BJ (cell line): ENCODE measurements at regions not wholly inside any gene's neighbourhood (a gene's known extent, or its start where the extent isn't known, plus 50 kb on each side); places are given as distances from the start of the nearest gene placed in this dataset.
"Not testable (repeated sequence)": the region's sequence is repeated elsewhere in the genome, so short reads cannot be mapped to it uniquely, and the experiment has no call there.

Experiments
- CTCF ChIA-PET: fragments of 350-600 bp; formaldehyde crosslinking; extraction: SDS; loops from one replicate; lab custom pipeline; 2021; ENCODE audit warnings: antibody characterized with exemption, inconsistent platforms; lab: Yijun Ruan, JAX
- POLR2A ChIA-PET: fragments of 300-600 bp; sonication (Branson Sonifier 250); formaldehyde crosslinking; extraction: SDS; loops from one replicate; lab custom pipeline; 2021; ENCODE audit warnings: antibody characterized with exemption; lab: Charles Lee
- DNase-seq: peaks from one replicate; pipeline ENCODE4 v3.0.0-alpha.2; 2011; ENCODE audit warnings: low read depth
- H3K27me3 ChIP-seq: 2 replicates; pipeline ENCODE4 v1.6.0; 2011; ENCODE audit warnings: low read length; ENCODE audit not compliant: control insufficient read depth, insufficient read depth
- H3K36me3 ChIP-seq: 2 replicates; pipeline ENCODE4 v1.5.1; 2011; ENCODE audit warnings: low read length; ENCODE audit not compliant: control insufficient read depth, insufficient read depth
- H3K4me3 ChIP-seq: 2 replicates; pipeline ENCODE4 v1.5.1; 2011; ENCODE audit warnings: low read depth, mild to moderate bottlenecking, control low read depth, low read length
- CTCF ChIP-seq: IDR thresholded peaks from 2 replicates; pipeline ENCODE4 v1.5.1; 2011; ENCODE audit warnings: low read depth, mild to moderate bottlenecking, control low read depth, inconsistent platforms, low read length, moderate library complexity; ENCODE audit not compliant: insufficient read depth

- no peak for TF ChIP-seq CTCF
- no peaks in the 10 kb centered on the region for H3K27me3 ChIP-seq
- DNase-seq: no peak
- no peaks in the 10 kb centered on the region for H3K36me3 ChIP-seq
- POLR2A ChIA-PET: no interaction called here
- CTCF ChIA-PET: interaction anchor here (0.5 kb wide), 1 partner anchor 245 kb away, joined by 3 read pairs; no protein-coding TSS in a partner anchor
- H3K4me3 ChIP-seq: no peak overlapping the region
Observed at GRCh38 chr10:36003031-36003600, 361.0 kb upstream of the FZD8 start.

GRCh38 chr10:36002445-36002844, 360.3 kb upstream of the FZD8 start:
- Histone ChIP-seq H3K4me3 (no peak overlapping the region), H3K27me3 (no peaks in the 10 kb centered on the region), H3K36me3 (no peaks in the 10 kb centered on the region)
- ChIA-PET POLR2A (no interaction called here), CTCF (interaction anchor here (0.5 to 0.6 kb wide), 2 partner anchors 246 to 799 kb away, joined by 3 read pairs; no protein-coding TSS in a partner anchor)
- no peak for TF ChIP-seq CTCF
- DNase-seq: no peak

GRCh38 chr10:36000754-36001153, 358.7 kb upstream of the FZD8 start:
- POLR2A ChIA-PET, CTCF ChIA-PET, H3K36me3 ChIP-seq, H3K27me3 ChIP-seq, DNase-seq, H3K4me3 ChIP-seq: not testable (repeated sequence)

GRCh38 chr10:35998026-35998425, 355.9 kb upstream of the FZD8 start:
- Histone ChIP-seq H3K27me3 (no peaks in the 10 kb centered on the region), H3K36me3 (no peaks in the 10 kb centered on the region), H3K4me3 (no peak overlapping the region)
- peak; percentile 1 for DNase-seq
- no peak for TF ChIP-seq CTCF
- CTCF ChIA-PET: no interaction called here
- POLR2A ChIA-PET: no interaction called here

- CTCF ChIA-PET: interaction anchor here (1.2 kb wide), 1 partner anchor 55 kb away, joined by 3 read pairs; no protein-coding TSS in a partner anchor
- Histone ChIP-seq H3K27me3 (no peaks in the 10 kb centered on the region), H3K36me3 (no peaks in the 10 kb centered on the region), H3K4me3 (no peak overlapping the region)
- POLR2A ChIA-PET: no interaction called here
- no peak for DNase-seq
- no peak for TF ChIP-seq CTCF
Observed at GRCh38 chr10:35995485-35995884, 353.4 kb upstream of the FZD8 start.
